Panc1 (cell line): ENCODE measurements at regions not wholly inside any gene's neighbourhood (a gene's known extent, or its start where the extent isn't known, plus 50 kb on each side); places are given as distances from the start of the nearest gene placed in this dataset.

Experiments
- ATAC-seq: fragments of 200-7000 bp; cut with Tn5 transposase; 2 replicates; pipeline ENCODE4 v1.9.1; 2020; ENCODE audit warnings: mild to moderate bottlenecking, moderate library complexity
- BruUV-seq: library from RNA; stranded (reverse); fragments of 400-500 nt; replicated peaks from 2 replicates; lab custom pipeline; 2021; lab: Mats Ljungman, UMichigan
- CTCF ChIA-PET: fragments of 300-600 bp; sonication (Branson Sonifier 250); formaldehyde crosslinking; loops from one replicate; lab custom pipeline; 2022; ENCODE audit warnings: antibody characterized with exemption; lab: Charles Lee
- POLR2A ChIA-PET: fragments of 300-600 bp; sonication (Branson Sonifier 250); formaldehyde crosslinking; loops from one replicate; lab custom pipeline; 2022; ENCODE audit warnings: antibody characterized with exemption; lab: Charles Lee
- DNase-seq: peaks from one replicate; pipeline ENCODE4 v3.0.0-alpha.2; 2010; ENCODE audit warnings: low read depth, low spot score
- H3K27ac ChIP-seq: 2 replicates; pipeline ENCODE4 v1.5.1; 2011; ENCODE audit warnings: mild to moderate bottlenecking, low read length, inconsistent platforms
- H3K27me3 ChIP-seq: fragments of 200-500 bp; sonication (Bioruptor generic); 2 replicates; pipeline ENCODE4 v1.6.0; 2014; ENCODE audit warnings: low read length, inconsistent platforms; ENCODE audit not compliant: control insufficient read depth, insufficient read depth
- H3K36me3 ChIP-seq: fragments of 200-500 bp; sonication (Bioruptor generic); 2 replicates; pipeline ENCODE4 v1.5.1; 2014; ENCODE audit warnings: inconsistent platforms, mild to moderate bottlenecking, low read length, moderate library complexity; ENCODE audit not compliant: control insufficient read depth, insufficient read depth
- H3K4me1 ChIP-seq: 2 replicates; pipeline ENCODE4 v1.5.1; 2011; ENCODE audit warnings: inconsistent platforms, mild to moderate bottlenecking, low read length, moderate library complexity; ENCODE audit not compliant: control insufficient read depth, insufficient read depth
- H3K4me3 ChIP-seq, 2 experiments: 2 replicates each; pipeline ENCODE4 v1.5.1; 2011 to 2012; ENCODE audit warnings: low read depth in 2 of 2, low read length in 2 of 2, mild to moderate bottlenecking in 2 of 2, inconsistent platforms in 1 of 2, moderate library complexity in 1 of 2
- H3K9me3 ChIP-seq: fragments of 200-500 bp; sonication (Bioruptor generic); 2 replicates; pipeline ENCODE4 v1.5.1; 2014; ENCODE audit warnings: low read depth, mild to moderate bottlenecking, inconsistent platforms, low read length, moderate library complexity; ENCODE audit not compliant: control insufficient read depth, insufficient read depth
- CTCF ChIP-seq: fragments of 450-650 bp; IDR thresholded peaks from 2 replicates; pipeline ENCODE4 v1.5.1; 2017; ENCODE audit warnings: mild to moderate bottlenecking
- POLR2AphosphoS5 ChIP-seq: IDR thresholded peaks from 2 replicates; pipeline ENCODE4 v1.6.1; 2012; ENCODE audit warnings: mild to moderate bottlenecking, low read depth, low read length, moderate library complexity
- SIN3A ChIP-seq: IDR thresholded peaks from 2 replicates; pipeline ENCODE4 v1.6.1; 2012; ENCODE audit warnings: low read depth, mild to moderate bottlenecking, low read length, moderate library complexity, borderline replicate concordance; ENCODE audit not compliant: insufficient read depth
- TCF7L2 ChIP-seq: IDR thresholded peaks from 2 replicates; pipeline ENCODE4 v1.6.1; 2011; ENCODE audit warnings: mild to moderate bottlenecking, low read depth, low read length, inconsistent platforms
- in situ Hi-C: cut with HindIII; loops from 2 replicates; pipeline ENCODE4 v1.10.0; 2016; ENCODE audit warnings: low sequenced_read_pairs, low pct_unique_long_range_greater_than_20kb
- intact Hi-C: fragments of 100-400 bp; cut with micrococcal nuclease; formaldehyde crosslinking; loops from one replicate; pipeline ENCODE4 v1.10.0; 2022; ENCODE audit not compliant: unreplicated experiment
- TF ChIP-seq, protein P1 (sequence below), 2 experiments: IDR thresholded peaks; 2 replicates each; pipeline ENCODE4 v1.6.1; 2011 to 2012; ENCODE audit warnings: low read depth in 2 of 2, control low read depth in 1 of 2, low read length in 1 of 2, mild to moderate bottlenecking in 1 of 2, moderate library complexity in 1 of 2; ENCODE audit not compliant: insufficient read depth in 1 of 2

GRCh38 chr4:45317276-45317675 lies 590.9 kb upstream of the GNPDA2 start:
- POLR2A ChIA-PET = no interaction called here
- CTCF ChIA-PET = no interaction called here
- in situ Hi-C loops = no loop called here
- H3K27ac ChIP-seq = no peak overlapping the region
- H3K27me3 ChIP-seq = no peaks in the 10 kb centered on the region
- H3K9me3 ChIP-seq = no peaks in the 10 kb centered on the region
- intact Hi-C loops = no loop called here
- TF ChIP-seq TCF7L2 (no peak), CTCF (no peak), POLR2AphosphoS5 (no peak), SIN3A (no peak)
- TF ChIP-seq, protein P1, sequence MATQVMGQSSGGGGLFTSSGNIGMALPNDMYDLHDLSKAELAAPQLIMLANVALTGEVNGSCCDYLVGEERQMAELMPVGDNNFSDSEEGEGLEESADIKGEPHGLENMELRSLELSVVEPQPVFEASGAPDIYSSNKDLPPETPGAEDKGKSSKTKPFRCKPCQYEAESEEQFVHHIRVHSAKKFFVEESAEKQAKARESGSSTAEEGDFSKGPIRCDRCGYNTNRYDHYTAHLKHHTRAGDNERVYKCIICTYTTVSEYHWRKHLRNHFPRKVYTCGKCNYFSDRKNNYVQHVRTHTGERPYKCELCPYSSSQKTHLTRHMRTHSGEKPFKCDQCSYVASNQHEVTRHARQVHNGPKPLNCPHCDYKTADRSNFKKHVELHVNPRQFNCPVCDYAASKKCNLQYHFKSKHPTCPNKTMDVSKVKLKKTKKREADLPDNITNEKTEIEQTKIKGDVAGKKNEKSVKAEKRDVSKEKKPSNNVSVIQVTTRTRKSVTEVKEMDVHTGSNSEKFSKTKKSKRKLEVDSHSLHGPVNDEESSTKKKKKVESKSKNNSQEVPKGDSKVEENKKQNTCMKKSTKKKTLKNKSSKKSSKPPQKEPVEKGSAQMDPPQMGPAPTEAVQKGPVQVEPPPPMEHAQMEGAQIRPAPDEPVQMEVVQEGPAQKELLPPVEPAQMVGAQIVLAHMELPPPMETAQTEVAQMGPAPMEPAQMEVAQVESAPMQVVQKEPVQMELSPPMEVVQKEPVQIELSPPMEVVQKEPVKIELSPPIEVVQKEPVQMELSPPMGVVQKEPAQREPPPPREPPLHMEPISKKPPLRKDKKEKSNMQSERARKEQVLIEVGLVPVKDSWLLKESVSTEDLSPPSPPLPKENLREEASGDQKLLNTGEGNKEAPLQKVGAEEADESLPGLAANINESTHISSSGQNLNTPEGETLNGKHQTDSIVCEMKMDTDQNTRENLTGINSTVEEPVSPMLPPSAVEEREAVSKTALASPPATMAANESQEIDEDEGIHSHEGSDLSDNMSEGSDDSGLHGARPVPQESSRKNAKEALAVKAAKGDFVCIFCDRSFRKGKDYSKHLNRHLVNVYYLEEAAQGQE (IDR thresholded peaks at IDR 0.05; ENCODE audit: insufficient read depth in 1 of 2, low read depth in 2 of 2, low read length in 1 of 2) = no peak
- no peaks in the 10 kb centered on the region for H3K36me3 ChIP-seq
- no peak overlapping the region for H3K4me3 ChIP-seq
- no peak for ATAC-seq
- H3K4me1 ChIP-seq = no peaks in the 10 kb centered on the region
- DNase-seq = no peak
- BruUV-seq = no TSS peak

DNA sequence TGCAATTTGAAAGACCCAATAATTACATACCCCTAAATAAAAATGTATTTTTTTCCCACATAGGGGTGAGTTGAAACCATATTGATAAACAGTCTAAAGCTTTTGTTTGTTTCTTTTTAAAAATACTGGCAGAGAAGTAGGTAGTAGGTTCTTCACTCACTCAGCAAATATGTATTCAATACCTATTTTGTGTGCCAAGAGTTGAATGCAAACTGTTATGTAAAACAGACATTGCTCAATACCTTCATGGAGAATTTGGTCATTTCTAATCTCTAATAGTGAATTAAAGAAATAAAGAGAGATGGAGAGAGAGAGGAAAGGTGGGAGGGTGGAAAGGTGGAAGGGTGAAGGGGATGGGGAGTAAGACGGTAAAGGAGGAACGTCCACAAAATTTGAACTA lies 589.9 kb upstream of the GNPDA2 start:
- no peaks in the 10 kb centered on the region for H3K4me1 ChIP-seq
- DNase-seq (no peak), ATAC-seq (no peak)
- H3K36me3 ChIP-seq = no peaks in the 10 kb centered on the region
- no peaks in the 10 kb centered on the region for H3K9me3 ChIP-seq
- TF ChIP-seq TCF7L2 (no peak), SIN3A (no peak), CTCF (no peak), POLR2AphosphoS5 (no peak)
- TF ChIP-seq, protein P1 (IDR thresholded peaks at IDR 0.05; ENCODE audit: insufficient read depth in 1 of 2, low read depth in 2 of 2, low read length in 1 of 2) = no peak
- in situ Hi-C loops = no loop called here
- no peak overlapping the region for H3K27ac ChIP-seq
- H3K27me3 ChIP-seq = no peaks in the 10 kb centered on the region
- H3K4me3 ChIP-seq = no peak overlapping the region
- intact Hi-C loops = no loop called here
- ChIA-PET CTCF (no interaction called here), POLR2A (no interaction called here)
- BruUV-seq = no TSS peak
